ENCODE measurements at regions not wholly inside any gene's neighbourhood (a gene's known extent, or its start where the extent isn't known, plus 50 kb on each side); places are given as distances from the start of the nearest gene placed in this dataset.

- no peak for DNase-seq
Measured at GRCh38 chr6:21478883-21479539, 114.5 kb upstream of the SOX4 start.

DNA sequence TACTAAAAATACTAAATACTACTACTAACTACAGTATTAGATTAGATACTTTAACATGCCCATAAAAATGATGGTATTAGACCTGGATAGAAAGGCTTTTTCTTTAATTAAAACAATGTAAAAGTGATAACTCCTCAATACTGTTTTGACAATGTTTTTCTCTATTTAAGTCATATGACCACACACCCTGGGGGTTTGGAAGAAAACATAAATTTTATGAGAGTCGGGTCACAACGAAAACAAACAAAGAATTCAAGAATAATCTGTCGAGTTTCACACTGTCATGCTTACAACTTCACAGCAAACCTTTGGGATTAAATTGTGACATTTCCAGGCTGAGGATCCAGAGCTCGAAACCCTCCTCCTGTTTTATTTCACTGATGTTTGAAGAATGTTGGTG is 107.4 kb upstream of the SOX4 start:
- DNase-seq, result no peak

DNA sequence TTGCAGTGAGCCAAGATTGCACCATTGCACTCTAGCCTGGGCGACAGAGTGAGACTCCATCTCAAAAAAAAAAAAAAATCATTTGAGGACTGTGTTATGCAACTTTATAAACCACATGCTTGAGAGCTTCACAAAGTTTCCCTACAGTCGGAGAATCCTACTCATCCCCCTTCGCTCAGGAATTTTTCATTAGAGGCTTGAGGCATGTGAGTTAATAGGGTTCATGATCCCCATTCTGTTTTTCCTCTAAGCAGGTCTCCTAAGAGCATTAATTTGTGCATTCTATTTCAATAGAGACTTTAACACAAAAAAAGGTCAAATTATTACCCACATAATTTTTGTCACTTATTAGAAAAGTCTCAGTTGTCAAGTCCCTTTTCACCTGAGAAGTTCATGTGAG is 103.7 kb upstream of the SOX4 start:
- DNase-seq, result no peak

GRCh38 chr6:21491955-21492354 is 101.6 kb upstream of the SOX4 start:
- no peak for DNase-seq

DNA sequence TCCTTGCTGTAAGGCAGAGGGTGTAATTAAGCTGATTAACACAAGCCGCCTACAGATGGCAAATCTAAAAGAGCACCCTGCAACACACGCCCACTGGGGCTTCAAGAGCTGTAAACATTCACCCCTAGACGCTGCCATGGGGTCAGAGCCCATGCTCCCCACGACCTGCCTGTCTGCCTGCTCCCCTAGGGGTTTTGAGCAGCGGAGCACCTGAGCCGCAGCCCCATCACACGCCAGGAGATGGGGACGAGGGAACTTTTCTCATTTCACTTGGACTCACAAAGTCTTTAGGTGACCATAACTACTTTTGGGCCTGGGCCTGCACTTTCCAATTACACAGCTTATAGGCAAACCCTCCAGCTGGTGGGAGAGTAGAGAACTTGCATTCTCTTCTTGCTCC is 99.0 kb upstream of the SOX4 start:
- DNase-seq, result no peak

DNA sequence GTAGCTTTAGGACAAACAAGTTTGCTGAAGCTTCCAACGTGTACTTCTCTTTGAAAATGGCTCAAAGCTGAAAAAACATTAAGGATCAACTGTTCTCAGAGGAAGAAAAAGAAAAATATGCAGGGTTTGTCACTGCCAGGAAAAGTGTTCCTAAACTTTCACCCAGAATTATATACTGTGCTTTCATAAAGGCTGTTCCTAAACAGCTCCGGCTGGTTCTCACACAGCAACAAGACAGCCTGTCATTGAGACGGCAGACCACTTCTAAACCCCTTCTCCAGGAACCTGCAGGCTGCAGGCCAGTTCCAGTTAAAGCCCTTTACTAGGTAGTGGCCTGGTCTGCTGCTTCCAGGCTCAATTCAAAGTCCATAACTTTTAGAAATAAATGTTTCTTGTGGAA is 97.4 kb upstream of the SOX4 start:
- no peak for DNase-seq

- no peak for DNase-seq
Measured at GRCh38 chr6:21496706-21497105, 96.8 kb upstream of the SOX4 start.

- DNase-seq, result no peak
Measured at GRCh38 chr6:21500314-21501020, 93.1 kb upstream of the SOX4 start.

DNA sequence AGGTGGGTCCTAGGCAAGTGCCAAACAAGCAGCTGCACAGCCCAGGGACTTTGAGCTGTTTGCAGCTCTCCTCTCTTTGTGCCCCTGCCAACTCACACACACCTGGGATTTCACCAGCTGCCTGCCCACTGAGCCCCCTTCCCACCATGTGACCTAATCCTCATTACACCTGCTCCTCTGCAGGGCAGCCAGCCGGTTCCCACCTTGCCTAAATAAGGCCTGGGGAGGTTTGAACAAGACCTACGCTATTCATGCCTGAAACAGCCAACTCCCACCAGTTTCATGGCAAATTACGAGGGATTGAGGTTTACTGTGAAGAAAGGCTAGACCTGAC is 92.6 kb upstream of the SOX4 start:
- DNase-seq, result no peak

DNA sequence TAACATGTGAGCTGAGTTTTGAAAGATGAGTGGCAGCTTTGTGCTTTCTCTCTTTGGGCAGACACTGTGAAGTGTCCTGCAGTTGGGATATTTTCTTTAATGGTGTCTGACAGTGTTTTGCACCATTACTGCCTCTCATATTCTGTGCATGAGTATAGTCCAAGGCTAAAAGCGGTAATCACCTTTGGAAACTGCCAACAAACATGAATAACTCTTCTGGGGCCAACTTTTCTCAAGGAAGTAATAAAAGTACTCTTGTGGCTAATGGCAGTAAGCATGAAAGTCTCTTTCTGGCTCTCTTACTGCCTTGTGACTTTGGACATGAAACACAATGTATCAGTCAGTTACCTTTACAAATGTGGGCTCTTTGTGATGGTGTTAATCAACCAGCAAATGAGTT is 91.7 kb upstream of the SOX4 start:
- DNase-seq, result no peak

DNA sequence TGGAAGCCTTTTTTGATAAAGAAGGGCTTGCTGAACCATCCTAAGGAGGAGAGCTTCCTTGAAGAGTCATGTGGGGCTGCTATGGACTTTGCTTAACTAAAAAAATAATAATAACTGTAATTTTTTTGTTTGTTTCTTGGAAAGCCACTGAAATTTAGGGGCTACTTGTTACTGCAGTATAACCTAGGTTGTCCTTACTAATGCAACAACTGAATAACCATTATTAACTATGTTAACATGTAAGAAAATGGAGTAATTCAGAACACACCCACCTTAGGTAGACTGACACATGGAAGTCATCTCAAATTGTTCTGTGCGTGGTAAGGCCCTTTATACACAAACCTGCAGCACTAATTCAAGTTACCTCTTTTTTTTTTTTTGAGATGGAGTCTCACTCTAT is 90.9 kb upstream of the SOX4 start:
- no peak for DNase-seq

DNA sequence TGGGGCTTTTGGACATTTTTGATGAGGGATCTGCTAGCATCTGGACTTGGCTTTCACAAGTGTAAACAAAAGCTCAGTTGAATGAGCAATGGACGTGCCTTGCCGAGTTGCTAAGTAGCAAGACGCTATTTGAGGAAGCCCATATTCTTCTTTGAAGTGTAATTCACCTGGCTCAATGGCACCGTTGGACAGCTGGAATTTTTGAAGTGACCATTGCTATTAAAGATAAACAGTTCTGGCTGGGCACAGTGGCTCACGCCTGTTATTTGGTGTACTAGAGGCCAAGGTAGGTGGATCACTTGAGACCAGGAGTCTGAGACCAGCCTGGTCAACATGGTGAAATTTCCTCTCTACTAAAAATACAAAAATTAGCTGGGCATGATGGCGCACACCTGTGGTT is 88.8 kb upstream of the SOX4 start:
- no peak for DNase-seq

GRCh38 chr6:21505574-21505990 is 88.0 kb upstream of the SOX4 start:
- DNase-seq, result no peak

DNA sequence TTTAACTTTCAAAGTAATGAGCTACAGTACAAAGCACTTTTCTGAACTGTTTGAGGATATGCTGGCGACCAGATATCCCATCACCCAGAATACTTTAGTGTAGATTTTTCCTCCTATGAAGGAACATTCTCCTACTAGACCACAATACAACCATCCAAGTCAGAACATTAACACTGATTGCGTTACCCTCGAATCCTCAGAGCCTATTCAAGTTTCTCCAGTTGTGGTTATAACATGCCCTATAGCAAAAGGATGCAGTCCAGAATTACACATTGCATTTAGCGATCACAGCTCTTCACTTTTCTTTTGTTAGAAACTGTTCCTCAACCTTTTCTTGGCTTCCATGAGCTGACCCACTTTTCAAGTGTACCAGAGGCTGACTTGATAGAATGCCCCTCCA is 87.4 kb upstream of the SOX4 start:
- no peak for DNase-seq

- no peak for DNase-seq
Measured at GRCh38 chr6:21507811-21508210, 85.7 kb upstream of the SOX4 start.

DNA sequence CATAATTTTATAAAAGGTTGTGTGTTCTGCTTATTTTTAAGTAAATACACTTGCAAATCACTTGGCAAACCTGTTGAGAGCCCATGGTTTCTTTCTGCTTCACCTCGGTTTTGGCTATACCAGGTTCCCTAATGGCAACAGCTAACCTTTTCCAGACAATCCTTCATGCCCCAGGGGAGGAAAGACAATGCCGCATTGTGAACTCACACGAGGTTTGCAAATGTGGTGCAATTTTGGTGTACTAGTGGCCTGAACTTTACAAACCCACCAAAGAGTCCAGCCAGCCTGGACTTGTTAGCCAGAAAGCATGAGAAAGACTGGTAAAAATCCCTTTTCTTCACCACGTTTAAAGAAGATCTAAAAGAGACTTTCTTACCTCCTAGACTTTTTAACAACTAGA is 84.8 kb upstream of the SOX4 start:
- no peak for DNase-seq

GRCh38 chr6:21511891-21512550 is 81.5 kb upstream of the SOX4 start:
- DNase-seq, result no peak

GRCh38 chr6:21514288-21514687 is 79.3 kb upstream of the SOX4 start:
- DNase-seq, result no peak

DNA sequence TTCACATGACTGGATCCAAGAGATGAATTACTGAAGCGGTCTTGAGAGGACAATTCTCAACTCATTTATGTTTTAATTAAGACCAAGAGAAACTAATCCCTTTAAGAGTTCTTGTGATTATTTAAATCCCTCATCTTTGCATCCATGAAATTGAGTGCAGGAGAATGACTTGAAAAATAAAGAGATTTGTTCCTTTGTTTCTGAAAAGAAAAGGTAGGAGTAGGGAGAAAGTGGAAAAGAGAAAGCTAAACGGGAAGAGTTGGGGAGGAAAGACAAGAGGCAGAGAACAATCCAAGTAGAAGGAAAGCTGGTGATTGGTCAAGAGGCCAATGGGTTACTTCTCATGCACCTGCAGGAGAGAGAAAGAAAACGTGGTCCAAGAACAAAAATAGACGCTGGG is 75.2 kb upstream of the SOX4 start:
- no peak for DNase-seq

- no peak for DNase-seq
Measured at GRCh38 chr6:21519642-21520041, 73.9 kb upstream of the SOX4 start.

GRCh38 chr6:21521276-21521675 is 72.3 kb upstream of the SOX4 start:
- no peak for DNase-seq

- DNase-seq, result no peak
Measured at GRCh38 chr6:21522143-21522747, 71.3 kb upstream of the SOX4 start.

- no peak for DNase-seq
Measured at GRCh38 chr6:21522797-21523456, 70.6 kb upstream of the SOX4 start.

GRCh38 chr6:21523652-21524051 is 69.9 kb upstream of the SOX4 start:
- DNase-seq, result no peak
